ENCODE measurements at regions not wholly inside any gene's neighbourhood (a gene's known extent, or its start where the extent isn't known, plus 50 kb on each side); places are given as distances from the start of the nearest gene placed in this dataset.
"Not testable (repeated sequence)": the region's sequence is repeated elsewhere in the genome, so short reads cannot be mapped to it uniquely, and the experiment has no call there.

DNA sequence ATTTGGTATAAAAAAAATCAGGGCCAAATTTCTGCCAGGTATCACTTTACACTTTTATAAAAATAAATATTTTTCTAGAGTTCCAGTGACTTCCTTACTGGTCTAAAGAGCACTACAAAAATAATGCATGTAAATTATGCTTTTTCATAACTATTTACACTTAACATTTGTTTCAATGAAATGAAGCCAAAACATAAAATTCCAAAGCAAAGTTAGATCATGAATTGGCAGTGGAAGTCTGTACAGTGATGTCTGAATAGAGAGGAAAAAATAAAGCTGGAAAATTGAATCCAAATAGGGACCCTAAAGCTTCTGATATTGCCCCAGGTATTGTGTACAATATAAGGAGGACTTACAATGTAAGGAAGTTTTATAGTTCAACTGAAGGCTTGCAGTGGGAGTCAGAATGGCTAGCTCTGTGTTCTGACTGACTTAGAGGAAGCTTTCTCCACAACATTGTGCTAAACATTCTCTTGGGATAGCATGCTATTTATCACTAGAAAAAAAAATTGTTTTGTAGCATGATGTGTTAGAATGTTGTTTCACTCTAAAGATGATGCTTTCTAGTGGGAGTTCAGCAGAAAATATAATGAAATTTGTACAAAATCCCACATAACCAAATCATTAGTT is 288.2 kb upstream of the UGT8 start:
- Mint-ChIP-seq H3K36me3 (no peaks in the 10 kb centered on the region), H3K27me3 (peaks cover 0 to 6% (median 3%) of the 10 kb centered on the region in 3 donors), H3K4me1 (no peaks in the 10 kb centered on the region), H3K9me3 (peaks cover 0 to 9% (median 0%) of the 10 kb centered on the region in 7 donors), H3K4me3 (no peak overlapping the region), H3K27ac (no peak overlapping the region)
- DNase-seq (no peak), ATAC-seq (ENCODE audit: low read depth in 2 of 2) (no peak)

DNA sequence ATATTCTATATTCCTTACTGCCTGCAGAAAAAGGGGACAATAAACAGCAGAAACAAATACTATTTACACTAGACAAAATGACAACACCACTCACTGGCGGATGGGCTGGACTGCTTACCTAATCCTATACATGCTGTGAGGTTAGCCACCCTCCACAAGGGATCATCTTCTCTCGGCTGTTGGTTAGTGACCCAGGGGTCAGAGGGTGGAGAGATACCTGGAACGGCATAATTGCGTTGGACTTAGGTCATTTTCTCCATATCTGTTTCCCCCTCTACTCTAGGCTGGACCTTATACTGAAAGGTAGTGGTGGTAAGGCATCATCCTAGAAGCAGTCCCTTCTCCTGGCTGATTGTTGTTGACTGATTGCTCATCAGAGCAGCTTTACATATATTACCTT is 286.8 kb upstream of the UGT8 start:
- no peak overlapping the region for H3K4me3 Mint-ChIP-seq
- no peak overlapping the region for H3K27ac Mint-ChIP-seq
- H3K36me3 Mint-ChIP-seq = no peaks in the 10 kb centered on the region
- DNase-seq (no peak), ATAC-seq (ENCODE audit: low read depth in 2 of 2) (no peak)
- H3K9me3 Mint-ChIP-seq = peaks cover 0 to 10% (median 0%) of the 10 kb centered on the region in 7 donors
- H3K4me1 Mint-ChIP-seq = no peaks in the 10 kb centered on the region
- H3K27me3 Mint-ChIP-seq = peaks cover 0 to 6% (median 3%) of the 10 kb centered on the region in 3 donors

DNA sequence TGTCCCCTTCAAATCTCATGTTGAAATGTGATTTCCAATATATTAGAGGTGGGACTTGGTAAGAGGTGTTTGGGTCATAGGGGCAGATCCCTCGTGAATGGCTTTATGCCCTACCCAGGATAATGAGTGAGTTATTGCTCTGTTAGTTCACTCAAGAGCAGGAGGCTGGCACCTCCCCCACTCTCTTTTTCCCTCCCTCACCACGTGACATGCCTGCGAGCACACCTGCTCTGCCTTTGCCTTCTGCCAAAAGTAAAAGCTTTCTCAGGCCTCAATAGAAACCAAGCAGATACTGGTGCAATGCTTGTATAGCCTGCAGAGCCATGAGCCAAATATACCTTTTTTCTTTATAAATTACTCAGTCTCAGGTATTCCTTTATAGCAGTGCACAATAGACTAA is 286.3 kb upstream of the UGT8 start:
- ATAC-seq (ENCODE audit: low read depth in 2 of 2) = no peak
- Mint-ChIP-seq H3K4me1 (no peaks in the 10 kb centered on the region), H3K36me3 (no peaks in the 10 kb centered on the region), H3K9me3 (peaks cover 0 to 10% (median 0%) of the 10 kb centered on the region in 7 donors), H3K27ac (no peak overlapping the region), H3K4me3 (no peak overlapping the region), H3K27me3 (peaks cover 0 to 6% (median 3%) of the 10 kb centered on the region in 3 donors)
- DNase-seq = no peak

DNA sequence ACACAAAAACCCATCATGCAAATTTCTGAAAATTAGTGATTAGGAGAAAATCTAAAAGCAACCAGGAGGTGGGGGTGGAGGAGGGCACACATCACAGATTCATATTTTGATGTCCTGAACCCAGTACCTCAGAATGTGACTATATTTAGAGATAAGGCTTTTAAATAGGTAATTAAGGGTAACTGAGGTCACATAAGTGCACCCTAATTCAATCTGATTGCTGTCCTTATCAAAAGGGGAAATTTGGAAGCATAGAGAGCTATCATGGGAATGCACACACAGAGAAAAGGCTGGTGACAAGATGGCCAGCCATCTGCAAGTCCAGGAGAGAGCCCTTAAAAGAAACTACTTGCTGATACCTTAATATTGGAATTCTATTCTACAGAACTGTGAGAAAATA is 281.8 kb upstream of the UGT8 start:
- no peak overlapping the region for H3K27ac Mint-ChIP-seq
- H3K27me3 Mint-ChIP-seq = peaks cover 0 to 3% (median 0%) of the 10 kb centered on the region in 3 donors
- H3K36me3 Mint-ChIP-seq = no peaks in the 10 kb centered on the region
- H3K4me3 Mint-ChIP-seq = no peak overlapping the region
- ATAC-seq (ENCODE audit: low read depth in 2 of 2) (no peak), DNase-seq (no peak)
- H3K4me1 Mint-ChIP-seq = peaks cover 0 to 4% (median 0%) of the 10 kb centered on the region in 3 donors
- peaks cover 0 to 10% (median 0%) of the 10 kb centered on the region in 7 donors for H3K9me3 Mint-ChIP-seq

DNA sequence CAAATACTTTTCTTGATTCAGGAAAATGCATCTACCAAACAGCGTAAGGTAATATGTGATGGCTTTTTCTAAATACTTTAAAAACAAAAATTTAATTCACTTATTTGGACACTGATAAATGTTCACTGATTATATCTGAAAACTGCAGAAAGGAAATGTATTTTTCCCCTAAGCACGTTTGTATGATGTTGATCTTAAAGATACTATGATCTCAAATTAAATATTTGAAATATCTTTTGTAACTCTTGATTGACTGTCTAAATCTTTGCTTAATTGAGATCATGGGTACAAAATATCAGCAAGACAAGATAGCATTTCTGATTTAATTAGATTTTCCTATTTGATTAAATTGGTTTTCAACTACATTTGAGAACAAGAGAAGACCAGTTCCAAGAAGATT is 281.0 kb upstream of the UGT8 start:
- Mint-ChIP-seq H3K4me3 (no peak overlapping the region), H3K36me3 (no peaks in the 10 kb centered on the region), H3K9me3 (peaks cover 0 to 10% (median 0%) of the 10 kb centered on the region in 7 donors)

DNA sequence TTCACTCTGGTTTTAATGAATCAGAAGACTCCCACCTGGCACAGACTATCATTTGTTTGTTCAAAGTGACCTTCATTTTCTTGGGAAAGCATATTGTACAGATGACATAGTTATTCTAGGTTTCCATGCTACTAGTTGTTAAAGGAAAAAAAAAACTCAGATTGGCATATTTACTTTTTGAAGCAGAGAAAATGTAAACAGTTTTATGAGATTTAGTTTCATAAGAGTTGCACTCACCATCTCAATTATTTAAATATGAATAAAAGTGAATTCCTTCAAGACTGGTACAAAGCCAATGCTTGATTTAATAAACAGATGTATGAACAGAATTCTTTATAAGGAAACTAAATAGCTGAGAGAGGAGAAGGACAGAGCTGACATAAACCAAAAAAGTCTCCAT is 280.3 kb upstream of the UGT8 start:
- Mint-ChIP-seq H3K4me3 (no peak overlapping the region), H3K27ac (no peak overlapping the region)

More for the DNA sequence above, 281.0 kb upstream of the UGT8 start:
- Mint-ChIP-seq H3K27ac (no peak overlapping the region), H3K27me3 (no peaks in the 10 kb centered on the region), H3K4me1 (peaks cover 0 to 4% (median 0%) of the 10 kb centered on the region in 3 donors)
- no peak for ATAC-seq (ENCODE audit: low read depth in 2 of 2)
- DNase-seq = no peak

DNA sequence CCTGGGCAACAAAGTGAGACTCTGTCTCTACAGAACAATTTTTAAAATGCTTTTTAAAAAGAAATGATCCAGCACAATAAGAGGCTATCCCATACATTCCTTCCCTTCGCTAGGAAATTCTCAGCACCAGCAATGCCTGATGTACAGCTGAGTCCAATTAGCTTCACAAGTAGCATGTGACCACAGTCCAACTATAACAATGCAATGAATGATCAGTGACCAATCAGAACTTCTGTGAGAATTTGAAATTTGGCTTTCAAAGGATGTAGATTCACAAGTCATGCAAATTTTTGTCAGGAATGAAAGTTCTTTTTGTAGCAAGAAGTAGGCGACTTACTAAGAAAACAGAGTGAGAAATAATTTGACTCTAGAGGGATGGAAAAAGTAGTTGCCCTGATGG is 278.5 kb upstream of the UGT8 start:
- H3K36me3 Mint-ChIP-seq = no peaks in the 10 kb centered on the region
- H3K9me3 Mint-ChIP-seq = peaks cover 0 to 3% (median 0%) of the 10 kb centered on the region in 7 donors
- no peak overlapping the region for H3K4me3 Mint-ChIP-seq
- no peak for DNase-seq
- peaks cover 0 to 4% (median 0%) of the 10 kb centered on the region in 3 donors for H3K4me1 Mint-ChIP-seq
- ATAC-seq (ENCODE audit: low read depth in 2 of 2) = no peak
- no peaks in the 10 kb centered on the region for H3K27me3 Mint-ChIP-seq
- H3K27ac Mint-ChIP-seq = no peak overlapping the region

More for the DNA sequence above, 280.3 kb upstream of the UGT8 start:
- peaks cover 0 to 10% (median 0%) of the 10 kb centered on the region in 7 donors for H3K9me3 Mint-ChIP-seq
- DNase-seq = no peak
- peaks cover 0 to 4% (median 0%) of the 10 kb centered on the region in 3 donors for H3K4me1 Mint-ChIP-seq
- H3K36me3 Mint-ChIP-seq = no peaks in the 10 kb centered on the region
- no peak for ATAC-seq (ENCODE audit: low read depth in 2 of 2)
- no peaks in the 10 kb centered on the region for H3K27me3 Mint-ChIP-seq

DNA sequence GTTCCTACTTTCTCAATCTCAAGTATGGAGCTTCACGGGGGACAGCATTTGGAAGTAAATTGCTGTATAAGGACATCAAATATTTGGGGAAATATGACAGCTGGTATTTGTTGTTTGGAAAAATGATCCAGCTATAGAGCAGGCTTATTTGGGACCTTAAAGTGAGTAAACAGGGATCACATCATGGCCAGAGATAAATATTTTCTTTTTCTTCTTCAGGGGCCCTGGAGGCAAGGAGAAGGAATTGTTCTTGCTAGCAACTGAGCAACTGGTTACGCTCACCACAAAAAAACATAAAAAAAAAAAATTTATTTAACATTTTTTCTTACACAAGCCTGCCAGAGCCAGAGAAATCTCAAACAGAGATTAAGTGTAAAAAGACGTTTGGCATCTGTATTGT is 277.2 kb upstream of the UGT8 start:
- Mint-ChIP-seq H3K27me3 (no peaks in the 10 kb centered on the region), H3K9me3 (no peaks in the 10 kb centered on the region), H3K27ac (no peak overlapping the region), H3K36me3 (no peaks in the 10 kb centered on the region), H3K4me3 (no peak overlapping the region), H3K4me1 (peaks cover 0 to 4% (median 0%) of the 10 kb centered on the region in 3 donors)
- DNase-seq (no peak), ATAC-seq (ENCODE audit: low read depth in 2 of 2) (no peak)

DNA sequence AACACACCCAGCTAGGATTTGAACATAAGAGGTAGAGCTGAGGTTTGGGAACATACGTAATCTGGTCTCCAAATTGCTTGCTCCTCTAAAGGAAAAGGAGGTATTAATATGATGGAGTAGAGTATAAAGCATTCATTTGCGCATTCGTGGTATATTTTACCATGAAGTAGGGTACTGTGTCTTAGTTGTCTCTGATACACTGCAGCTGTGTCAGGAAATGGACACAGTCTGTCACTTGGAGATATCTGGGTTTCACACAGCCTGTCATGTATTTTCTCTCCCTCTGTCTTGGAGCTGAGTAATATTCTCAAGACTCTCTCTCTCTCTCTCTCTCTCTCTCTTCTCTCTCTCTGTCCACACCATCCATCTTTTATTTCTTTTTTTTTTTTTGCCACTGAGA is 274.8 kb upstream of the UGT8 start:
- Mint-ChIP-seq H3K36me3 (no peaks in the 10 kb centered on the region), H3K27ac (peak overlapping the region in 1 of 6 donors; percentile 78), H3K27me3 (peaks cover 0 to 3% (median 0%) of the 10 kb centered on the region in 3 donors), H3K4me1 (peaks cover 0 to 4% (median 0%) of the 10 kb centered on the region in 3 donors), H3K4me3 (no peak overlapping the region), H3K9me3 (no peaks in the 10 kb centered on the region)
- DNase-seq (no peak), ATAC-seq (ENCODE audit: low read depth in 2 of 2) (no peak)

DNA sequence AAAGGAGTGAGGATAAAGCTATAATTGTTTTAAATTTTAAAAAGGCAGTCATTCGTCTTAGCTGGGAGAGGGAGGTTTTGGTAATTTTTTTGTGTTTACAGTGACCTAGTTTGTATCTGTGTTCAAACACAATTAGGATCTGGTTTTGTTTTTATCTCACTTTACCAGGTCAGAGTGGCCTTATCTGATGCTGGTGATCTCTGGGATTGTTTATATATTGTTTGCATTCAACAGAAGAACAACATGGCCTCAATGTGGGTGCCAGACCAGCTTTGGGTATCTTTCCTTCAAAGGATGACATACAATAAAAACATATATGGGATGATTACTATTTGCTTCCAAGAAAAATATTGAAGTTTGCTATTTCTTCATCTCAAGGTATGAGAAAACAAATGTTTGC is 272.2 kb upstream of the UGT8 start:
- H3K27me3 Mint-ChIP-seq = peaks cover 0 to 3% (median 0%) of the 10 kb centered on the region in 3 donors
- H3K36me3 Mint-ChIP-seq = no peaks in the 10 kb centered on the region
- DNase-seq (no peak), ATAC-seq (ENCODE audit: low read depth in 2 of 2) (no peak)
- no peak overlapping the region for H3K27ac Mint-ChIP-seq
- no peaks in the 10 kb centered on the region for H3K4me1 Mint-ChIP-seq
- H3K9me3 Mint-ChIP-seq = peaks cover 0 to 3% (median 0%) of the 10 kb centered on the region in 7 donors
- no peak overlapping the region for H3K4me3 Mint-ChIP-seq

DNA sequence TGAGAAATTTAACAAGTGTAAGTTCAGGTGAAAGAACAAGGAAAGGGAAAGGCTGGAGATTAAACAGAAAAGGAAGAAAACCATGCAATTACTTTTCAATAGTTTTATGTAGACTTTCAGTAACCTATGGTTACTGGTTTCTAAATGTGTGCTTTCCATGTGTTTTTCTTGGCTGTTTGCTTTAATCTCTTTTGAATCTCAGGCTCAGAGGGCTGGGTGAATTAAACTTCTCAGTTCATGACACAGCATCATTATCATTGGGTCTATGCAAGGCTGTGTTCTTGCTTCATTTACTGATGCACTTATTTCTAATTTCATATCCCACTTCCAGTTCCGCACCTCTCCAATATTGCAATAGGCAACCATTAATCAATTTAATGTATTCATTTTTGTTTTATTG is 266.5 kb upstream of the UGT8 start:
- no peak for DNase-seq
- Mint-ChIP-seq H3K4me1 (no peaks in the 10 kb centered on the region), H3K27ac (no peak overlapping the region), H3K36me3 (peaks cover 0 to 4% of the 10 kb centered on the region in 2 donors), H3K9me3 (peaks cover 0 to 10% (median 7%) of the 10 kb centered on the region in 7 donors), H3K4me3 (no peak overlapping the region), H3K27me3 (peaks cover 0 to under 1% (median 0%) of the 10 kb centered on the region in 3 donors)
- no peak for ATAC-seq (ENCODE audit: low read depth in 2 of 2)

DNA sequence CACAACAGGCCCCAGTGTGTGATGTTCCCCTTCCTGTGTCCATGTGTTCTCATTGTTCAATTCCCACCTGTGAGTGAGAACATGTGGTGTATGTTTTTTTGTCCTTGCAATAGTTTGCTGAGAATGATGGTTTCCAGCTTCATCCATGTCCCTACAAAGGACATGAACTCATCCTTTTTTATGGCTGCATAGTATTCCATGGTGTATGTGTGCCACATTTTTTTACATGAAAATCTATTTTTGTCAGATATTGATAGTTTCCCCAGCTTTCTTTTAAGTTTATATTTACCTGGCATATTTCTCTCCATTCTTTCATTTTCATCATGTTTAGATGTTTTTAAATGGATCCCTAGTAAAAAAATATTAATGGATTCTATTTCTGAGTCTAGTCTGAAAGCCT is 264.2 kb upstream of the UGT8 start:
- H3K36me3 Mint-ChIP-seq; ATAC-seq (ENCODE audit: low read depth in 2 of 2); H3K4me3 Mint-ChIP-seq; H3K27me3 Mint-ChIP-seq; H3K27ac Mint-ChIP-seq; DNase-seq; H3K4me1 Mint-ChIP-seq: not testable (repeated sequence)
- peaks cover 3 to 12% (median 7%) of the 10 kb centered on the region in 7 donors for H3K9me3 Mint-ChIP-seq

DNA sequence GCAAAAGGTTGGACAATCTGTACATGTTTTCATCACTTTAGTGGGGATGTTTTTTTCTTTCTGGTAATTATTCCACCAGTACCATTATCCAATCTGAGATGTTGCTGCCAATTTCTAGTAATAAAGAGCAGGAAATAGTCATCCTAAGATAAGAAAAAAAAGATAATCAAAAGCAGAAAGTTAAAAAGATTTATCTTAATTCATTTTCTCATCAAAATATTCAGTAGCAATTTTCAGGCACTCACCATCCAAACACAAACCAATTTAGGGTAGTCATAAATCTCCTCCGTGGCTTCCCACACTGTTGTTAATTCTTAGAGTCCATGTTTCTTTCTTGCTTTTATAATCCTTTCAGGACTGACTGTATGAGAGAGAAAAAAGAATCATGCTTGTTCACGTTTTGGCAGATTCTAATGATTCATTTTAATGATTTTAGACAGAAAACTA is 263.7 kb upstream of the UGT8 start:
- Mint-ChIP-seq H3K9me3 (peaks cover 2 to 14% (median 7%) of the 10 kb centered on the region in 7 donors), H3K4me1 (no peaks in the 10 kb centered on the region), H3K4me3 (no peak overlapping the region), H3K27ac (no peak overlapping the region), H3K36me3 (peaks cover 0 to 4% of the 10 kb centered on the region in 2 donors), H3K27me3 (peaks cover 0 to 6% (median 3%) of the 10 kb centered on the region in 3 donors)
- DNase-seq (no peak), ATAC-seq (ENCODE audit: low read depth in 2 of 2) (no peak)

DNA sequence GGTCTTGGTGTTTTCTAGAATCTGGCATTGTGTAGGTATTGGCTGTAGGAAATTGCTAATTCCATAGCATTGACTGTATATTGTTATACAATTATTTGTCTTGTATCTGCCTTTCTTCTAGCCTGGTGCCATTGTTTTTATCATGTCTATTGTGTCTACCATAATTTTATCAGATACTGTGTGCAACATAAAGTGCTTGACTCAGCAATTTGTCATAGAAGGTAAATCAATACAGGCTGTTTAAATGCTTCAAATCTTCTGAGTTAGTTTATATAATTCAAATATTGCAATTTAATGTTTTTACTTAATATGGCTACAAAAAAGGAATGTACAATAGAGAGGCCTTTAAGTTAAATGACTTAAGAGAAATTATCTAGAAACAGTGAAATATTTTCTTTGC is 263.3 kb upstream of the UGT8 start:
- Mint-ChIP-seq H3K9me3 (peaks cover 0 to 14% (median 6%) of the 10 kb centered on the region in 7 donors), H3K4me1 (no peaks in the 10 kb centered on the region), H3K27ac (no peak overlapping the region), H3K4me3 (no peak overlapping the region), H3K27me3 (peaks cover 0 to 6% (median 3%) of the 10 kb centered on the region in 3 donors), H3K36me3 (peaks cover 0 to 4% of the 10 kb centered on the region in 2 donors)
- ATAC-seq (ENCODE audit: low read depth in 2 of 2) = no peak
- DNase-seq = no peak
